Breast epithelium (tissue), 3 donors: ENCODE measurements at regions not wholly inside any gene's neighbourhood (a gene's known extent, or its start where the extent isn't known, plus 50 kb on each side); places are given as distances from the start of the nearest gene placed in this dataset.

Experiments
- POLR2A ChIP-seq: fragments of 450-650 bp; IDR thresholded peaks from one replicate; pipeline ENCODE4 v1.6.1; 2016; ENCODE audit warnings: antibody characterized with exemption, mild to moderate bottlenecking, moderate library complexity
- TF ChIP-seq, protein P1 (sequence below), 3 donors: fragments of 450-650 bp; IDR thresholded peaks; one replicate each; pipeline ENCODE4 v1.5.1; 2016 to 2017; ENCODE audit warnings: antibody characterized with exemption in 3 of 3, mild to moderate bottlenecking in 3 of 3, moderate library complexity in 3 of 3

DNA sequence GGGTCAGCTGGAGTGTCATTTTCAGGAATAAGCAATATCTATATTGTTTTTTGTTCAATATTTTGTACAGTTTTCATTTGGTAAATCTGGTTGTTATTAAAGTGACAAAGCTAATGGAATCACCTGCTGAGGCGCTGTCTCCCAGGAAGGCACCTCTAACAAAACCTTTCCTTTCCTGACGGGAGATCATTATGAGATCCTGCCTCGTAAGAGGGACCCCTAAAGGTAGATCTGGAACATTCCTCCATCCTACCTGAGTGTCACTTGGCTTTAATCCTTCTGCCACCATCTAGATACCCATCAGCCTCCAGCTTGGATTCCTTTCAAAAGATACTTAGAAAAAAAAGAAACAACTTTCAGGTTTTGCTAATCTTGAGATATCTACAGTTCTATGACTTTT lies 157.7 kb downstream of the FAT3 start:
- TF ChIP-seq, protein P1, sequence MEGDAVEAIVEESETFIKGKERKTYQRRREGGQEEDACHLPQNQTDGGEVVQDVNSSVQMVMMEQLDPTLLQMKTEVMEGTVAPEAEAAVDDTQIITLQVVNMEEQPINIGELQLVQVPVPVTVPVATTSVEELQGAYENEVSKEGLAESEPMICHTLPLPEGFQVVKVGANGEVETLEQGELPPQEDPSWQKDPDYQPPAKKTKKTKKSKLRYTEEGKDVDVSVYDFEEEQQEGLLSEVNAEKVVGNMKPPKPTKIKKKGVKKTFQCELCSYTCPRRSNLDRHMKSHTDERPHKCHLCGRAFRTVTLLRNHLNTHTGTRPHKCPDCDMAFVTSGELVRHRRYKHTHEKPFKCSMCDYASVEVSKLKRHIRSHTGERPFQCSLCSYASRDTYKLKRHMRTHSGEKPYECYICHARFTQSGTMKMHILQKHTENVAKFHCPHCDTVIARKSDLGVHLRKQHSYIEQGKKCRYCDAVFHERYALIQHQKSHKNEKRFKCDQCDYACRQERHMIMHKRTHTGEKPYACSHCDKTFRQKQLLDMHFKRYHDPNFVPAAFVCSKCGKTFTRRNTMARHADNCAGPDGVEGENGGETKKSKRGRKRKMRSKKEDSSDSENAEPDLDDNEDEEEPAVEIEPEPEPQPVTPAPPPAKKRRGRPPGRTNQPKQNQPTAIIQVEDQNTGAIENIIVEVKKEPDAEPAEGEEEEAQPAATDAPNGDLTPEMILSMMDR (IDR thresholded peaks at IDR 0.05) = no peak
- no peak for TF ChIP-seq POLR2A
